HS-5 (cell line): ENCODE measurements at regions not wholly inside any gene's neighbourhood (a gene's known extent, or its start where the extent isn't known, plus 50 kb on each side); places are given as distances from the start of the nearest gene placed in this dataset.

ENCODE experiments used
- DNase-seq: peaks from one replicate; pipeline ENCODE4 v3.0.0-alpha.2; 2012; ENCODE audit warnings: low read depth

DNA sequence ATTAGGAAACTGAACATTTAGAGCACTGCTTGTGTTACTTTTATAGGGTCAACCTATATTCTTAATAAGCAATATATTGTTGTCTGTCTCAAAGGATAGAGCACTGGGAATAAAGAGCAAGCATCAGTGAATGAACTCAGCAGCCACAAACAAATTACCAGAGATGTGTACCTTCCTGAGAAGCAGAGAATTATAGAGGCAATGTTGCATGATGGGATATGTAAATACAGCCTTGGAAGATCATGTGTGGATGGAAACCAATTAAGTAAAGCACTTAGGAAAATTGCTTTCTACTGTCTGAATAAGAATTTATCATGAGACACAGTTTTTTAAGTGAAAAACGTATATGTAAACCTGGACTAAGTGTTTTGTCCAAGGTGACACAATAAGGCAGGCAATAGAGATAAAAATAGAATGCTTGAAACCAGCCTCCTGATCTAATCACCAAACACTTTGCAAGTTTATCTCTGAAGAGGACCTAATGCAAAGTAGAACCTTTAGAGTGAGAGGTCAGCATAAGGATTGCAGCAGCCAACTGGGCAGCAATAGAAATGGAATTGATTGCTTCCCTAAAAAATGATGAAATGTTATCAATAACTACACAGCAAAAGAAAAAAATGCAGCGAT, 848.0 kb downstream of the TUSC7 start:
- no peak for DNase-seq

DNA sequence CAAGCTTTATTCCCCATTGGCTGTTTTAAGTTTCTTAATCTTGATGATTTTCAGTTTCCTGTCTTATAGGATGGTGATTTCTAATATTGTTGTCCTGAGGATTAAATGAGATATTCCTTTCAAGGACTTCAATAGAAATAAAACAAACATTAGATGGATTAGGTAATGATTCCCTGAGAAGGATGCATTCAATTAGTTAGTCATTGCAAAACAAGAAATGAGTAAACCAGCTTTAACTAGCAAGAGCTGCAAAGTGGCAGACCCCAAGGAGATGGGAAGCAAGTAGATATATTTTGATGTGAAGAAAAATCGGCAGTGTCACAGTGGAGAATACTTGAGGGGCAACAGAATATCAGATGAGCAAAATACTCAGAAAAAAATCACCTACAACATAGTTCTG, 849.1 kb downstream of the TUSC7 start:
- DNase-seq: no peak

DNA sequence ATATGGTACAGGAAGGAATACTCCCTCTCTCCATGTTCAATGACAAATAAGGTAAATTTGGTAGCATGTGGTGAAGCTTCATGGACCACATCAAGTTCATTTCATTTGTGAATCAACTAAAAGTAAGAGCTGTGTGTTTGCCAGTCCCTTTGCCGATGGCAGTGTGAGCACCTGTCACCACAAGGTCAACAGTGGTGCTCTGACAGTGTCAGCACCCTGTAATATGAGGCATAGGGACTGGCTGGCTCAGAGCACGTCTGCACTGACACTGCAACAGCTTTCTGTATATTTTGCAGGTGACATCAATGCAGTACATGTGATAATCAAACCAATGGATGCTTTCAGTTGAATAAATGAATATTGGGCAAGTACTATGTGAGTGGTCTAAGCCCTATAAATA, 852.4 kb downstream of the TUSC7 start:
- DNase-seq: no peak

DNA sequence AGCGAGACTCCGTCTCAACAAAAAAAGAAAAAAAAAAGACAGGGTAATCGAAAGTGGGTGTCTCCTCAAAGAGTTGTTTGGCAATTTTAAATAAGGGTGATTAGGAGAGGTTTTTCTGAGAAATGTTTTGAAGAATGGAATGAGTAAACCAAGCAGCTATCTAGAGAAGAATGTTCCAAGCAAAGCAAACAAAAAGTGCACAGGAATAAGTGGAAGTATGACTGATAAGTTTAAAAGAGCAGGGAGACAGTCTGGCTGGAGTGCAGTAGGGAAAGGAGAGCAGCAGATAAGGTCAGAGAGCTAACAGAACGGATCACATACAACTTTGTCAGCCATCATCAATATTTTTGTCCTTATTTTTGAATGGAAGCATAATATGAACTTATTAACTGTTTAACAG, 853.5 kb downstream of the TUSC7 start:
- no peak for DNase-seq

DNA sequence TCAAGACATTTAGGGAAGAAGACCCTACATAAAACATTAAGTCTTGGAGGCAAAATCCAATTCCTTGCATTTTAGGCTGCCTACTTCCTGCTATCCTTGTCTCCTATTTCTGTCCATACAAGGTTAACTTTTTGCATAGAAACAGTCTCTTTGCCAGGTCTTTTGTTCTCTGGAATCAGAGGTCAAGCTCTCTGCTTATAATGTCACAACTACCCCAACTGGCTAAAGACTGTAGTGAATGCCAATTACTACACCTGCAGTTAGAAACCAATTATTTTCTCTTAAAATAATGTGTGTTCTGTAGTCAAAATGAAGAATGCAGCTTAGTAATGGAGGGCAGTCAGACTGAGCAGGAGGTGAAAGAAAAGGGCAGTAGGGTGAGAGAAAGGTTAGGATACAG, 856.2 kb downstream of the TUSC7 start:
- DNase-seq: no peak

DNA sequence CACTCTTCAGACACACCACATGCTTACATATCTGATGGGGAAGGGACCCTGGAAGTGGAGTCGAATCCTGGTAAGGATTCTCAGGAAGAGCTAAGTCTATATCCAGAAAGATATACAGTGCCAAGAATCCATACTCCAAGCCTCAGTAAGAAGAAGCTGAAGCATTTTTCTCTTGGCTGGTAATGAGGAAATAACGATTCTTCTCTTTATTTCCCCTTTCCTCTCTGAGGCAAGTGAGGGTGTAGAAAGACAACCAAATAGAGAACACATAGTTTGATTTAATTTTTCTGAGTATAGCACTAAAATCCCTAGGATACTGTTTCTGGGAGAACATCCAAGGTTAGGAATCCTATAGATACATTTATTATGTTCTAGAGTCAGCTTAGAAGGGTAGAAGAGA, 857.3 kb downstream of the TUSC7 start:
- no peak for DNase-seq

DNA sequence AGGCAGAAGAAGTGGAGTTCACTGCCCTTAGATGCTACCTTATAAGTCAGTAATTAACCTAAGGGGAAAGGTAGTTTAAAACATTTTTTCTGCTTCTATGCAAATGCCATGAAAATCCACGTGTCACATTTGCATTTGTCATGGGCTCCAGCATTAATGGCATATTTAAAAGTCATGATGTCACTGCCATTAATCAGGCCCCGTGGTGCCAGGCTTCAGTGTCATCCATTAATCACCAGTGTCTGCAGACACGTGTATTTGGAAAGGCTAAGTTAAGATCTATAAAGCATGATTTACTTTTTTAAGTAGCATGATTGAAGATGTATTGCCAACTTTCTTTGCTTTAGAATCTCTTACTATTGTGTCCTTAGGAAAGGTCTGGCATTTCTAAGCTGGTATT, 857.8 kb downstream of the TUSC7 start:
- DNase-seq: no peak

DNA sequence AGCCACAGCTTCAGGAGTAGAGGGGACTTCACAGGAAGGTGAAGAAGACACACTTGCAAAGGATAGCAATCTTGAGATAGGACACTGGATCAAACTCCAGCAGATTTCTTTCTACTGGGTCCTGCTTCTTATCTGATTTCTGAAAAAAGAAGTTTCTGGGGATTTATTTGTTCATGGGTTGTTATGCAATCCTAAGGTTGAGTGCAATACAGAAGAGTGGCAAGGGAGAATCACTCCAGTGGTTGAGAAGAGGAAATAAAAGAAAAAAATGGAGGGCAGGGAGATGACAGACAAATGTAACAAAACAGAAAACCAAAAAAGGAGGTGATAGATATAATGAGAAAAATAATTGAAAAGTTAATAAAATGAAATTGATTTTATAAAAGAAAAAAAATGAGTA, 858.3 kb downstream of the TUSC7 start:
- no peak for DNase-seq

DNA sequence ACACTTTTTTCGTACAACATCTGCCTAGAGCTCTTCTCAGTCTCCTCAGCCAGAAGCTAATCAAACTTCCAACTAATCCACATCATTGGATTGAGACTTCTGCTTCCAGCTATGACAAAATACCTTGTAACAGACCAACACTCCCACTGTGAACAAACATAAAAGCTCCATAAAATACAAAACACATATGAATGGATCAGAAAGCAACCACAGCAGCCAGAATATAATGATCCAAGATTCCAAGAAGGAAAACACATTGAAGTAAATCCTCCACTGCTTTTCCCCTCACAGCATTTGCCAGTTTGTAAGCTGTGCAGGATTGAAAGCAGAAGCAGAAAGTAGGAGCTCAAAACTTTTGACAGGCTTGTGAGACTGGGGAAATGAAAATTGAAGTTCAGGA, 863.2 kb downstream of the TUSC7 start:
- DNase-seq: no peak

DNA sequence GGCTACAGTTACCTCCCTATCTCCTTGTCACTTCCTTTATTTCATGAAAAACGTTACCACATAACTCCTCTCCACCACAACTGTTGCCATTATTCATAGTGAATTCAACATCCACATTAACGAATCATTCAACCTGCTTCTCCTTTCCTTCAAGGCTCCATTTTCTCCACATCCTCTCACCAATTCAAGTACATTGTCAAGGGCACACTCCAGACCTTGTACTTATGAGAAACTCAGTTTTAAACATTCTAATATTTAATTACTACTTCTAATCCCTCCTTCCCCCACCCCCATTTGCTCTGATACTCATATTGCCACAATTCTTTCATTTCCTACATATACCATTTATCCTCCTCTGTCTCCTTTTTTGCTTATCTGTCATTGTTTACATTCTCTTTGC, 871.2 kb downstream of the TUSC7 start:
- DNase-seq: no peak

DNA sequence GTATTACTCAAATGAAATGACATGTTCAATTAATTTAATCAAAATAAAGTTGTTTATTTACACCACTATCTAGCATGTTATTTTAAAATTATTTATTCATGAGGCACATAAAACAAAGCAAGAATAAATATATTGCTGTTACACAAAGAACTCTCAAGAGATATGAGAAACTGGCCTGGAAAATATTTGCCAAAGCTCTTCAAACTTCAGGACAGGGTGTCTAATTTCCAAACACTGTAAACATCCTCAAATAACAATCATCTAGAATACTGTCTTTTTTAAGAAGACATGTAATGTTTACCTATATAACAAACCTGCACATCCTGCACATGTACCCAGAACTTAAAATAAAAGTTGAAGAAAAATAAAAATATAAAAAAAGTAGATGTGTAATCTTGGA, 876.6 kb downstream of the TUSC7 start:
- no peak for DNase-seq

DNA sequence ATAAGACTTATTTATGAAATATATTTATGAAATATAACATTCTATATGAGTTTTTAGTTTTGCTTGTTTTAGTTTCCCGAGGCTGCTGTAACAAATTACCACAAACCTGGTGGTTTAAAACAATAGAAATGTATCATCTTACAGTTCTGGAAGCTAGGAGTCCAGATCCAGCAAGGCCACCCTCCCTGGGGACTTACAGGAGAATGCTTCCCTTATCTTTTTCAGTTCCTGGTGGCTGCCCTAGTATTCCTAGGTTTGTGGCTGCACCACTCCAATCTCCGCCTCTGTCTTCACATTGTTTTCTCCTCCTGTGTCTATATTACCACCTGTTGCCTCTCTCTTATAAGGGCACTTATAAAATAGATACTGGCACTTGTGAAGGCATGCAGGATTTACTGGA, 877.8 kb downstream of the TUSC7 start:
- DNase-seq: no peak

DNA sequence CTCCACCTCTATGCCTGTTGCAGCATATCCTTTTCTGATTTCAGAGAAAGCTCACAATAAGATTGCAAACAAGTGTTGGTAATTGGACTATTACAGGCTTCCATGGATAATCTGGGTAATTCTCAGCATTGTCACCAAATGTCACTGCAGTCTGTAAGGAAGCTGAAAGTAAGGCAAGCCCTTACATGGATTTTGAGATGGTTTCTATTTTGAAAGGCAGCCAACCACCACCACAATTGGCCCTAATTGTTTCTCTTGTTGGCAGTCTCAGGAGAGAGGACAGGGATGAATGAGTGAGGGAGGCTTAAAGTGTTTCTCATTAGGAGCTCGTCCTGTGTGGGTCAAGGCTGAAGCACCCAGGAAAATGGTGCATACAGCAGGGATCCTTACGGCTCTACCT, 879.9 kb downstream of the TUSC7 start:
- no peak for DNase-seq

DNA sequence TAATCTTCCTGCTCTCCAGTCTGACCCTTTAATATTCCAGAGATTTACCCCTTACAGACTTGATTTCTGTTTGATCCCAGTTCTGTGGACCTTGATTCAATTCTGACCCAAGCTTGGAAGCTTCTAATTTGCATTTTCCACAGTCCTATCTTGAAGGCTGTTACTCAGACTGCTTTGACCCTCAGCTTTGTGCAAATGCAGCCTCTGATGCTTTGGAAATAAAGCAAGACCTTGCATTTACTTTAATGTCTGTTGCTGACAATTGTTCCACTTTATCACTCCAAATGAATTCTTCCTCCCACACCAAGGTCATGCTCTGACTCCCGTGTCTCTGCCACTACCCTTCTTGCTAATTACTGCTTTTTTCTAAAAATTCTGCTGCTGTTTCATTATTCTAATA, 886.0 kb downstream of the TUSC7 start:
- no peak for DNase-seq

DNA sequence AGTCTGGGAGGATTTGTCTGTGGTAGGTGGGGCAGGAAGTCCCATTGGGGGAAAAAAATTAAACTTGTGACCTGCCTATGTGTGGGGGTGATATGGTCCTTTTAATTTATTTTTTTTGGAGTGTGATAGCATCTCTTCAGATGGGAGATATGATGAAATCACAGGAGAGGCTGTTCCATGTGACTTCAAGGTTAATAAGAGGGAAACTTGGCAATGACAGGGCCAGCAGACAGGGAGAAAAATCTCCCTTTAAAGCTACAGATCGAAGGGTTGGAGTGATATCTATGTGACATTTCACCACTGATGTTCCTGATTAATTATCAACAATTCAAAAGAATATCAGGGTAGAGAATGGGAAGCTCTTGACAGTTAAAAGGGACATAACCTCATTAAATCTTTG, 886.9 kb downstream of the TUSC7 start:
- no peak for DNase-seq

DNA sequence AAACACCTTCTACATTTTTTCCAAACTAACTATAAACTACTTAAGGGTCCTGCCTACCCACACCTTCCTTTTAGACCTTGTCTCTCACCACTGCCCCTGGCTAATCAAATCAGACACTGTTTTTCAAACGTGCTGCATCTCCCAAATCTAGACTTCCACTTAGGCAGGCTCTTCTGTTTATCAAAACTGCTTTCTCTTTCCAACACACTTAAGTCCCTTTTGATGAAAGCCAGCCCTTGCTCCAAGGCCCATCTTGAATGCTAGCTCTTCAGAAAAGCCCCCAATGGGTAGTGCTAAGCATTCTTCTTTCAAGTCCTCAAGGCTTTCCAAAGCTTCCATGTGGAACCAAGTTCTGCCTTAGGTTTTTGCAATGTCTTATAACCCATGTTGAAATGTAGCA, 888.3 kb downstream of the TUSC7 start:
- no peak for DNase-seq

DNA sequence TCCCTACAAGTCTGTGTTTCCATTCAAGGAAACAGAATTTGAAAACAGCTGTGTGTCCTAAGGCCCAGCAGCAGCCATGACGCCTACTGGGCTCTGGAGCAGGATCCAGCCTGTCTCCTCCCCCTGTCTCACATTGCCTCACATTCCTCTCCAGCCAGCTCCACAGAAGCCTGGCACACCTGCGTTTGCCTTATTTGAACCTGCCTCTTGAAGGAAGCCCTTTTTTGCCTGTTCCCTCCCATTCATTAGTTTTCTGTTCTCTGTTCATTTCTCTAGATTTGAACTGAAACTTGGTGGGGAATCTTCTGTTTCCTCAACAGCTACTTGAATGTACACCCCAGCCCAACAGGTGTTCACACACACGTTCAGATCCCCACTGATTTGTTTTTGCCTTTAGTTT, 890.5 kb downstream of the TUSC7 start:
- no peak for DNase-seq

DNA sequence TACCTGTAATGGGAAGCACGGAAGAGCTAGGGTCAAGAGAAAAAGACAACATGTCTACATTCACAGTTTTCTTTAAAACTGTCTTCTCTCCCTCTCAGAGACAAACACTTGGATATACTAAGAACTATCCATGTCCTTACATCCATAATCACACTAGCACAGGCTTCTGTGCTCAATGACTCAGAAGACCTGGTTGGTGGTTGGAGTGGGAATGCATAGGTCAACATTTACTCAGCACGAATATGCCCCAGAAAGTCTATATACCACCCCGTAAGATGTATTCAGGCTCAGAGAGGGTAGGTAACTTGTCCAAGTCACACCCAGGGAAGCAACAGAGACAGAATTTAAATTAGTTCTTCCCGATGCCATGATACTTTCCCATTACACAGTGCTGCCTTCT, 891.1 kb downstream of the TUSC7 start:
- no peak for DNase-seq

DNA sequence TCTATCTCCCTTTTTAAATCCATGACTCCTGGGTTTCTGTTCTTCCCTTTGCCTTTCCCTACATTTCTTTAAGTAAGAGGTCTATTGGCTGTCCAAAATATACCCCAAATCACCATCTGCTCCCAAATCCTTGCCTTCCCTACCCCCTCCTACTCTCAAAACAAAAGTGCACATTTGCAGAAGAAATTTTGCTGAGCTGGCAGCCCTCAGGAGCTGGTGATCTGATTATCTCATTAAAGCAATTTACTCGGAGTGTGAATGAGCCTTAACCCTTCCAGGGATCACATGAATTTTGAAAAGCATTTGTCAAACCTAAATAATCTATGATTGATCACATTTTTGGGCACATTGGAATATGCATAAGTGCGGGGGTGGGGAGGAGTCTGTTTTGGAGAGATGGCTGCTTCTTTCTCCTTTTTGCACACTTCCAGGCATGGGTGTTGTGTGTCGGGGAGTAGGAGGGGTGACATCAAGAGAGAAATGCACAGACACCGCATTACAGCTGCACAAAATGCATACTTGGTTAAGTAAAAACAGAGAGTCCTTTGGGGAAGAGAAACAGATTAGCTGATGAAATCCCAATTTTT, 892.6 kb downstream of the TUSC7 start:
- no peak for DNase-seq

DNA sequence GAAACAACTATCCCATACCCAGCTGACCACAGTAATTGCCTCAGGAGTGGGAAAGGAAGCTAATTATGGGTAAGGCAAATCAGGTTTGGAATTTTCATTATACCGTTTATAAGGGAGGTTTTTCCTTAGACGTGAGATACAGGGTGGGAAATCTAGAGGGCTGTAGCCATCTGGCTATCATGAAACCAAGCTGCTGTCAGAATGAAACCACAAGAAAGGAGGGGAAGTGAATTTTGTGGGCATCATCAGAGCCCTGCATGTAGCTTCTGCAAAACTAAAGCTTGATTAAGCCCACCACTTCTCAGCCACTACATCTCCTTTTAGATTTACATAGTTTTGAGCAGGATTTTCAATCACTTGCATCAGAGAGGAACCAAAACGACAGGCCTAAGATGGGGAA, 893.5 kb downstream of the TUSC7 start:
- DNase-seq: no peak

DNA sequence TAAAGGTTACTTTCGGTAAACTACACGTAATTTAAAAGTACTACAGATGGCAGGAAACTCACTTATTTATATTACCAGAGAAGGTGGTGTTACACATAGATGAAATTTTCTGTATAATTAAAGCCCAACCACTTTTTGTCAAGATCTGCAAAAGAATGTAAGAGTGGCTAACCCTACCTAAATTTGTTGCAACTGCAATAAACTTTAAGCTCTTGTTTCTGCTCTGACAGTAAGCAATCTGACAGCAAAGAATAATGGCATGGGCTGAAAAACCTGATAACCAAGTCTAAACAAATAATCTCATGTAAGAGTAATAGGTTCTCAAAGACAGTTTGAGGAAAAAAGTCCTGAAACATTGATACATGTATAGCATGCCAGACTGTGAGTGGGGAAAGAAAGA, 897.3 kb downstream of the TUSC7 start:
- DNase-seq: no peak

DNA sequence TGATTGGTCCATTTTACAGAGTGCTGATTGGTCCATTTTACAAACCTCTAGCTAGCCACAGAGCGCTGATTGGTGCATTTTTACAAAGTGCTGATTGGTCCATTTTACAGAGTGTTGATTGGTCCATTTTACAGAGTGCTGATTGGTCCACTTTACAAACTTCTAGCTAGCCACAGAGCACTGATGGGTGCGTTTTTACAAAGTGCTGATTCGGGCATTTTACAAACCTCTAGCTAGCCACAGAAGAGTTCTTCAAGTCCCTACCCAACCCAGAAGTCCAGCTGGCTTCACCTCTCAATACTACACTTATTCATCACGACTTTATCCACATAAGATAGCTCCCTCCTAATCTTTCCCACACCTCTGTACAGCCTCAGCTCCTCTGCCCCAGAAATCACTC, 899.8 kb downstream of the TUSC7 start:
- no peak for DNase-seq

DNA sequence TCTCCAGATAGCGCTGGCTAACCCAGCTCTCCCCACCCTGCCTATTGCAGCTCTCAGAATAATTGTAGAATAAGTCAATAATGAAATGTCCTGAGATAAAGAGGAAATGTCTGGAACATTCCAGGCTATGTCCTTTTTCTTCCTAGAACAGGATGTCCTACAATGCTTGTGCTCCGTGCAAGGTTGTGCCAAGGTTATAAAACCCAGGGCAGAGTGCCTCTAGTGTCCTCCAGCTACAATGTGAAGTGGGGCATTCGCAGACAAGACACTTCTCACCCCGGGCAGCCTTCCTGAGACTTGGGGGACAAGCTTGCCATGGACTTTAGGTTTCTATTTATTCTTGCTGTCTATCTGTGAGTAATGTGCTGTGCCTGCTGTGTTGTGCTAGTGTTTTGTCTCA, 900.6 kb downstream of the TUSC7 start:
- DNase-seq: no peak

DNA sequence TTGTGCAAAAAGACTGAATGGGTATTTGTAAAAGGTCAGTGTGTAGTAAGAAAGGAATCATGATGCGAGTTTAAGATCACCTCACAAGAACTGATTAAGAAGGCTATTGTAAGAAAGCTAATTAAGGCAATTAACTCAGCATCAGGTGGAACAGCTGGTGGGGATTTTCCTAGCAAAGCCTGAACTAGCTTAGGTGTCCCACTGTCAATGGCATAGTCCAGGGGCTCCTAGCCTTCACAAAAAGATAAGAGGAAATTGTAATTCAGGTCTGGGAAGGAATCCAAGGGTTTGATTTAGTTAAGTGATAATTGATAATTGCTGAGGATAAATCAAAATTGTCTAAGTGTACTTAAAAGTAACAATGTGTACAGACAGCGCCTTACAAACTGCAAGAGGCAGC, 901.6 kb downstream of the TUSC7 start:
- no peak for DNase-seq

DNA sequence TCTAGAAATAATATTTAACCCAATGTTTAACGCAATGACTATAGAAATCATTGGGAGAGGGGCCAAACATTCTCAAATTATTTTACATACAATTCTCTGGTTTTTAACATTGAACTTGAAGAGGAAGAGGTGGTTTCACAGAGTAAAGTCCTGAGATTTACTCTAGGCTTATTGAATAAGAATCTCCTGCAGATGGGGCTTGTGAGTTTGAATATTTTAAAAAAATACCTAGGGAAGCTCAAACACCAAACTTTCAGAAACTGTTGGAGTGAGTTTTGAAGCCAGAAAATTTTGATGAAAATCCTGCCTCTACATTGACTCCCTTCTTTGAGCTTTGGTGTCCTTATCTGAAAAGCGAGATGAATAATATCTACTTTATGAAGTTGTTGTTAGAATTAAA, 906.6 kb downstream of the TUSC7 start:
- no peak for DNase-seq
